GM18861 (cell line): ENCODE measurements at regions not wholly inside any gene's neighbourhood (a gene's known extent, or its start where the extent isn't known, plus 50 kb on each side); places are given as distances from the start of the nearest gene placed in this dataset.

Experiments used
- ATAC-seq: cut with Tn5 transposase; IDR thresholded peaks from one replicate; pipeline ENCODE4 v1.9.1; 2021; ENCODE audit not compliant: unreplicated experiment

GRCh38 chr15:47338771-47339170 lies 378.5 kb upstream of the SEMA6D start:
- no peak for ATAC-seq

DNA sequence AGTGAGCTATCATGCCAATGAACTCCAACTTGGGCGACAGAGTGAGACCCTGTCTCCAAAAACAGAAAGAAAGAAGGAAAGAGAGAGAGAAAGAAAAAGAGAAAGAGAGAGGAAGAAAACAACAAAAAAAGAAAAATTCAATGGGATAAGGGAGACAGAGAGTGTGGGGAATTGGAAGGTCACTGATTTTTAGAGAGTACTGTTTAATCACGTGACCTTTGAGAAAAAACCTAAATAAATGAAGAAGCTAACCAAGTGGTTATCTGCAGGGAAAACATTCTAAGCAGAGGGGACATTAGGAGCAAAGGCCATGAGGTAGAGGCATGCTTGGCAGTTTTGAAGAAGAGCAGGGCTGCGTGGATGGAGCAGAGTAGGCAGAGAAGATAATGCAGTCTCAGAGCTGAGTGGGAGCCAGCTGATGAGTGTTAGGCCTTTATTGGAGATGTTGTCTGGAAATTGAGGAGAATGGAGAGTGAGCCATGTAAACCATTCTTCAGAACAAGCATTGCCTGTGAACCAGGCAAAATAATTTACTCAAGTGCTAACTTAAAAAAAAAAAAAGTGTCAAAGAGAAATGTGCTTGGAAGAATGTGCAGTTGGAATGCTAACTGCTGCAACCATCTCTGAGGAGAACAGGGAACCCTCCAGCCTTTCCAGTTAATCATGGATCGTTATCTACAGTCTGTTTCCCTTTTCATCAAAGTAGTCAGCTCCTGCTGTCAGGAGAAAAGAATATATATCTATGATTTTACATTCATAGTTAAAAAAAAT lies 377.3 kb upstream of the SEMA6D start:
- no peak for ATAC-seq

- no peak for ATAC-seq
These were observed 376.8 kb upstream of the SEMA6D start for GRCh38 chr15:47340571-47340920.

DNA sequence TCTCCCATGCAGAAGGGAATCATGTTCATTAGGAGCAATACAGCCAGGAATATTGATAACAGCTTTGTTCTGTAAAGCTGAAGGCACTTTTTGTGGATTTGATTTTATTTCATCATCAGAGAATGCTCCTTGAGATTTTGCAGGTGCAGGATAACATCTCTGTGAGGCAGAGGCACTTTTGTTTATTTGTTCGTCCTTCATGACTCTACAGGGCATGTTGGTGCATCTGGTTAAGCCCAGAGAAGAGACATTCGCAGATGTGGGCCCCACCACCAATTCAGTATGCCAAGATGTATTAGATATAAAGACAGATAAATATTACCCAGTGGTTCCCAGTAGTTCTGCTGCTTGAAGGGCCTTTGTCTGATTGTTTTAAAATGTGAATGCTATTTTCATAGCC lies 368.1 kb upstream of the SEMA6D start:
- no peak for ATAC-seq

DNA sequence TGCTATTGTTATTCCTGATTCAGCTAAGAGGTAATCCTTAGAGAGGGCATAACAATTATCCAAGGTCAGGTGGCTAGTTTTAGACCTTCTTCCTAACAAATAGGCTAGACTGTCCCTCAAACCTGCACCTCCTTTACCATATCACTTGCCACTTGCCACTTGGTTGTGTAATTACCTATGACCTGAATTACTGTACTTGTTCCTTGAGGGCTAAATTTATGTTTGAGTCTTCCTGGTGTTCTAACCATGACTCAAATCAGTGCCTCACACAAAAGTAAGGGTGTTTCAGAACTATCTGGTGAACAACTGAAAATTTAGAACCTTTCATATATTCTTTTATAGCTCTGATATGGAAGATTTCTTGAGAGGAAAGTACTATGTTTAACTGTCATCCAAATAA lies 365.8 kb upstream of the SEMA6D start:
- no peak for ATAC-seq

DNA sequence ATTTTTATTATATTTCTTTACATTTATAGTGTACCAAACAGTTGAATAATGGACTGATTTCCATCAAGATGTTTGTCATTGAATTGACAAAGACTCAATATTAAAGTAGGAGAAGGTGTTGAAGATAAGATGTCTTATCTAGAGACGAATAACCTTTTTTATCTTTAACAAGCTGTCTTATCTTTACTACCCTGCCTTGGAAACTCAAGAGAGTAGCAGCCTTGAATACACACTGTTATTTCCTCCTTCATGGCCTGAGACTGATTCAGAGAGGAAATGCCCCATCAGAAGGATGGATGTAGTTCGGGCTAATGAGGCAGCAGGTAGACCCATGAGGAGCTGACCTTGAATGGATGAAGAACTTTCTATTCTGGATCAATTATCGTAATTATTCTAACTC lies 365.1 kb upstream of the SEMA6D start:
- no peak for ATAC-seq

DNA sequence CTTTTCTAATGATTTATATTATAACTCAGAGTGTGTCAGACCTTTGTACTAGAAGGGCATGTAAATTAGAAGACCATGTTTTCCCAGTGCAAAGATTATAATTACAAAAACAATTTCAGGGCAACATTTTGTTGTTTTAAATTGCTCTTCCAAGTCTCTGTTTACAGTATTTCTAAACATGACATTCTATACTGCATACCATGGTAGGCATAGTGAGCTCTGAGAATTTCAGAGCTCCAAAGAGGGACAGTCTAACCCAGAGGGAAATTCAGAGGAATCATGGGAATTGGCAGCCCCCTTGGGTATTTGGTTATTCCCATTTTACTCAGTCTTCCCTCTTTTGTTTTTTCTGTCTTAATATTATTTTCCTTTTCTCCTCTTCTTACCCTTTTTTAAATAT lies 361.5 kb upstream of the SEMA6D start:
- ATAC-seq, result no peak

DNA sequence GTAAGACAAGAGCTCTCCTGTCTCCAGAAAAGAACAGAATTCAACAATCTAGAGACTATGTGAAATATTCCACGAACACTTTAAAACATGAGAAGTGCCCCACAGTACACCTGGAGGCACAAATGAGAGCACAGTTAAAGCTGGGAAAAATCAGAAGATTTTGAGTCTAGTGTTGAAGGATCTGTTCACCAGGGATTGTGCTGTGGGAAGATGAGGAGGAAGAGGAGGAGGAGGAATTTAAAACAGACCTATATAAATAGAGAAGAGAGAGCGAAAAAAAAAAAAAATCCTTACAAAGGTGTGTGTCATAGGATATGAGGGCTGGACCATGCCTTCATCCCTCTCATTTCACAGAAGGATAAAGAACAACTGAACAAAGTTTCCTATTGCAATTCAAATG lies 361.0 kb upstream of the SEMA6D start:
- ATAC-seq, result no peak

- no peak for ATAC-seq
These were observed 358.4 kb upstream of the SEMA6D start for GRCh38 chr15:47358876-47359275.

- ATAC-seq, result no peak
These were observed 357.0 kb upstream of the SEMA6D start for GRCh38 chr15:47360305-47360704.

GRCh38 chr15:47362118-47362905 lies 355.0 kb upstream of the SEMA6D start:
- no peak for ATAC-seq

- no peak for ATAC-seq
These were observed 353.7 kb upstream of the SEMA6D start for GRCh38 chr15:47363653-47364052.

DNA sequence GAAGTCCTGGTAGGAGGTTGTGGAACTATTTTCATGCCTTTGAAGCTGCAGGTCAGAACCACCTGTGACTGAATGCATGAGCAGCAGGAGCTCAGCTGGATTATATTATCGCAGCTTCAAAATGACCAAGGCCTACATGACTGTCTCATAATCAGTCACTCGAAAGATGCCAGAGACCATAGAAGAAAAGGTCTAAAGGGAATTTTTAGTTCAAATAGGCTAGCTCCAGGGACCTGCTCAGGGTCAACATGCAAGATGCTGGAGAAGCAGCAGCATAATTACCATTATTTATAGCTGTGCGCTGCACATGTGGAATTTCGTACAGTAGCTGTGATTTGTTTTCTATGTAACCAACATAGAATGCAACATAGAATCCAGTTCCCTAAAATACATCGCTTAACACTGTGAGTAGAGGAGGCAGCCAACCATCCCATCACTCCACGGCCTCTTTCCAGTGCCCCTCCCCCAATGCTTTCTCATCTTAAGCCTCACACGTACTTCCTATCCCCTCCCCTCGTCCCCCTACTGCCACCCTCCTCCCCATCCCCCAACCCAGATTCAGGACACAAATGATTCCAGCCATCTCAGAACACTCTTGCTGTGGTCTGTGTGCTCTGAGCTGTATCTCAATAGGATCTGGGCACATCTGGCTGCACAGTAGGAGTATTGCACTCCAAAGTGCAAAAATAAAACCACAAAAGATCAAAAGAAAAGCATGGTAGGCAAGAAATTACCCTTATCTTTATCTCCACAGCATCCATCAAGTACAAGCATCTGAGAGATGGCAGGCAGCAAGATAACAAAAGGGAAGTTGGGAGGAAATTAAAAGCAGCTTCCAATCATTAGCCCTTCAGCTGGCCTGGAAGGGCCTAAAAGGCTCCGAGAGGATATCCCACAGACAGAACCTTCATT lies 352.8 kb upstream of the SEMA6D start:
- no peak for ATAC-seq

DNA sequence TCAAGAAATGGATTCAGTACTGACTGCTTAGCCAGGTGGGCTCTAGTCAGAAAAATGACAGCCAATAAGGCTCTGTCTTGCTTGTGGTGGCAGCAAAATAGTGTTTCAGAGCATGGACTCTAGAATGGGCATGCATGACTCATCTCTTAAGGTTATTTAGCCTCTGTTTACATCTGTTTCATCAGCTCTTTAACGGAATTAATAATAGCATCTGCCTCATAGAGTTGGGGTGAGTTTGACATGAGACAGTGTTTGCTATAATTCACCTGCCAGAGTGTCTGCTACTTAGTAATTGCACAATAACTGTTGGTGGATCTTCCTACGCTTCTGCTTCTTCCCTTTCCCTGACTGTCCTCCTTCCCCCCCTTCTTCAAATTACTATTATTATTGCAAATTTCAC lies 350.4 kb upstream of the SEMA6D start:
- ATAC-seq, result no peak

DNA sequence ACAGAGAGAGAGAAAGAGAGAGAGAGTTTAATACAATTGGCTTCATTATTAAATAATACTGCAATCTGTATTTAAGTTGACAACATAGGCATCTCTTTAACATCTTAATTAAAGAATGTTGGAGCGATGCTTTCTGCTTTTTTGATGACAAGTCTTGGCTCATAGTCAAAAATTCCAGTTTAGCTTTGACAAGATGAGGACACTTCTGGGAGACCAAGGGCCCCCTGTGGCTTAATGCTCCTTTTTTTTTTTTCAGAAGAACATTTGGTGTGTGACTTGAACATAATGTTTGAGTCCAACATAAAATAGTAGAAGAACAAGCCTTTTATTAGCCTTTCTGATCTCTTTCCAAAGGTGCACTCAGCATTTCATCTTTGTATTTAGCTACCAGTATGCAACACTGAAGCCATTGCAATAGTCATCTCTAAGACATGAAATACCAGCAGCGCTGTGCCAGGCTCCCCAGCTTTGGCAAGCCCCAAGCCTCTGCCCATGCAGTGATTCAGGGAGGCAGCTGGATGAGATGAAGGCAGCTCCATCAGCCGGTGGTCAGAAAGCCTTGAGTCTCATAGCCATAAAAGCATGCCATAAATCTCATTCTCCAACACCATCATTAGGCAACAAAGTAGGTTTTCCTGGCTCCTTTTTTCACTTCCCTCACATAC lies 349.4 kb upstream of the SEMA6D start:
- ATAC-seq, result no peak

DNA sequence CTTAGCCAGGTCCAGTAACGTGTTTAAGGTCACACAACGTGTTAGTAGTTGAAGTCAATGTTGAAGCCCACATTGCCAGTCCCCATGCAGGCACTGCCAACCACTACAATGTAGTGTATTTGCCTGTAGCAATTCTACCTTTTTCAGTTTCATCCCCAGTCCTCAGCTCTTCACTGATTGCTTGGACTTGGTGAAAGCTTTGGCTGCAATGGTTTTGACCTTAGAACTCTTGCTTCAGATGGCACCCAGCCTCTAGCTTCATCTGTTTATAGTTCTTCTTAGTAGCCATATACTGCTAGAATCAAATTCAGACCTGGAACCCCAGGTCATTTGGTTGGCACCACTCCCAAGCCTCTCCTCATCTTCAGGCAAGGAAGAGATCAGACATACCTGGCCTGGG lies 345.4 kb upstream of the SEMA6D start:
- ATAC-seq, result no peak

DNA sequence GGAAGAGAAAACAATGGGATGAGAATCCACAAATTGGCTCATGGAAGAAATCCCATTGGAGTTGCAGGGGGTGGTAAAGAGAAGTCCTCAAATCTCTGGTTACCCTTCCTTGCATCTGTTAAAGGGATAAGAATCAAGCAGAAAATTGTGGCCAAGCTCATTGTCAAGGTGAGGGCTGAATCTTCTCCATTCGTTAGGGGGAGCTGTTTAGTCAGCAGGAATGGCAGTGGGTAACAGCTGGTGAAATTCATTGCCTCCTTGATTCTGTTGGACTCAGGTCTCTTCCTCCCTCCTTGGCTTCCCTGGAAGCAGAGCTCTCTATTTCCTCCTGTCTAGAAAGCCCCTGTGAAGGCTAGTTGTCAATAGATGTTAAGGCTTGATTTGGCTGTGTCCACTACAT lies 343.1 kb upstream of the SEMA6D start:
- no peak for ATAC-seq

DNA sequence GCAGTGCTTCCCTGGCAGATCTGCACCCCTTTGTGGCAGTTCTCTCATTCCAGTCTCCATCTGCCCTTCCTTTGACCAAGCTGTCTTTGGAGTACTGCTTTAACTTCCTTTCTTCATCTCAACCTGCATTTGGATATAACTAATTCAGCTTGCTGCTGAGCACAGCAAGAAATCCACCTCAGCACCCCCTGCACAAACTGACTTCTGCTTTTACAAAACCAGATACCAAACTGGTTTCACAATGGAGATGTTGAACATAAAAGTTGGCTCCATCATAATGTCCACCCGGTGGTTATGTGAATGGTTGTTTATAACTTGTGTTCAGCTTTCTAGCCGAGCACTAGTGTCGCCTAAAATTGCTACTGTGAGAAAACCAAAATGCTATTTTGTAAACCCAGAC lies 341.1 kb upstream of the SEMA6D start:
- ATAC-seq, result no peak

DNA sequence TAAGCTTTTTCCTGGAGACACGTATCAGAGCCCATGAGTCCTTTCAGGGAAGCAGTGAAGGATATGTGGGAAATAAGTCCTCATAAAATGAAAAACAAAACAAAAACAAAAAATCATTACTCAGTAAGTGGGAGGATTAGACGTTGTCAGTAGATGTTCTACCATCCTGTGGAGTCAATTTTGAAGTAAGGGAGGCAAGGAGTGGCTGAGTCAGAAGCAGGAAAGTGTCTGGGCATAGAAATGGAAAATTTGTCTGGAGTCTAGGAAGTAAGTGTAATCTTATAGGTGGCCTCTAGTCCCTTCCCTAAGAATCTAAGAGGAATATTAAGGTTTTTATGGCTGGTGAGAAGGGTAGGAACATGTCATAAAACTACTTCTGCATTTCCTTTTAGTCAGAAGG lies 339.8 kb upstream of the SEMA6D start:
- ATAC-seq, result no peak

DNA sequence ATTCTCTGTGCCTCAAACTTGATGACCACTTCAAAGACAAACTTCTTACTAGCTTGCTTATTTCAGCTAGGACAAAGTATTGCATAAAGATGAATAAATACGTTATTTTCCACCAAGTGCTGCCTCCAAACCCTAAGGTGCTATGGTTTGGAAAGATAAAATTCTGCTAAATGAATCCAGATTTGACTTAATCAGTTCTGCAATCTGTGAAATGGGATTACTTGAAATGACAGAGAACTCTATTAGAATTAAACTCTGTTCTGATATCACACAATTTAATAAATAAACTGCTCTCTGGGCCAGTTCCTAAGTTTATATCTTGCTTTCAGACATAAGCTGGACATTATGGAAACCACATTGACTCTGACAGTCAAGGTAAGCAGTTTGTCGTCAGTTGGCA lies 338.8 kb upstream of the SEMA6D start:
- no peak for ATAC-seq

GRCh38 chr15:47383102-47383501 lies 334.2 kb upstream of the SEMA6D start:
- ATAC-seq, result no peak
